Mononuclear cell (primary cell): ENCODE measurements at regions not wholly inside any gene's neighbourhood (a gene's known extent, or its start where the extent isn't known, plus 50 kb on each side); places are given as distances from the start of the nearest gene placed in this dataset.
"Not testable (repeated sequence)": the region's sequence is repeated elsewhere in the genome, so short reads cannot be mapped to it uniquely, and the experiment has no call there.

Experiments used
- H3K27me3 ChIP-seq: 2 replicates; pipeline ENCODE4 v1.6.0; 2011; ENCODE audit warnings: low read length, control low read depth; ENCODE audit not compliant: insufficient read depth
- H3K4me1 ChIP-seq: 2 replicates; pipeline ENCODE4 v1.5.1; 2011; ENCODE audit warnings: mild to moderate bottlenecking, low read length, control low read depth; ENCODE audit not compliant: insufficient read depth
- H3K4me3 ChIP-seq: 2 replicates; pipeline ENCODE4 v1.5.1; 2011; ENCODE audit warnings: mild to moderate bottlenecking, low read length, moderate library complexity
- H3K9me3 ChIP-seq: 2 replicates; pipeline ENCODE4 v1.5.1; 2011; ENCODE audit warnings: low read depth, mild to moderate bottlenecking, control low read depth, low read length

DNA sequence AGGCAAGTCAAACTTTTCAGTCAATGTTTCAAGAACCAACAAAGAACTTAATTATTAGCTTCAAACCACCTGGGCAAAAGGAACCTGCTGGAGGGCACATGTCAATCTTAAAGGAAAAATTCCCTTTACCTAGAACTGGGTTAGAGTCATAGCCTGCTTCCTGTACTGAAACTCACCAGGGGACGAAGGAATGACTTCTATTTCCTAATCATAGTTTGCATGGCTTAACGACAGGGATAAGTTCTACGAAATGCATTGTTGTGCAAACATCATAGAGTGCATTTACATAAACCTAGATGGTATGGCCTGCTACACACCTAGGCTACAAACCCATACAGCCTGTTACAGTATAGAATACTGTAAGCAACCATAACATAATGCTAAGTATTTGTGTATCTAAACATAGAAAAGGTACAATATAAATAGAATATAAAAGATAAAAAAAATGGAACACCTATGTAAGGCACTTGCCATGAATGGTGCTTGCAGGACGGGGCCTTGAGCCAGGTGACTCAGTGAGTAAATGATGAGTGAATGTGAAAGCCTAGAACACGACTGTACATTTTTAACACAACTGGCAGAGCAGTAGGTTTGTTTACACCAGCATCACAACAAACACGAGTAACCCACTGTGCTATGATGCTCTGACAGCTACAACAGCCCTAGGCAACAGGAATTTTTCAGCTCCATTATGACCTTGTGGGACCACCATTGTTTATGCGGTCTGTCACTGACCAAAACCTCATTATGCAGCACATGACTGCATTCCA lies 234.9 kb upstream of the CAND1 start:
- Histone ChIP-seq H3K9me3 (no peaks in the 10 kb centered on the region), H3K27me3 (no peaks in the 10 kb centered on the region), H3K4me1 (no peaks in the 10 kb centered on the region), H3K4me3 (no peak overlapping the region)

- Histone ChIP-seq H3K4me1 (no peaks in the 10 kb centered on the region), H3K4me3 (no peak overlapping the region), H3K27me3 (no peaks in the 10 kb centered on the region), H3K9me3 (no peaks in the 10 kb centered on the region)
These were observed 234.0 kb upstream of the CAND1 start for GRCh38 chr12:67035121-67035520.

DNA sequence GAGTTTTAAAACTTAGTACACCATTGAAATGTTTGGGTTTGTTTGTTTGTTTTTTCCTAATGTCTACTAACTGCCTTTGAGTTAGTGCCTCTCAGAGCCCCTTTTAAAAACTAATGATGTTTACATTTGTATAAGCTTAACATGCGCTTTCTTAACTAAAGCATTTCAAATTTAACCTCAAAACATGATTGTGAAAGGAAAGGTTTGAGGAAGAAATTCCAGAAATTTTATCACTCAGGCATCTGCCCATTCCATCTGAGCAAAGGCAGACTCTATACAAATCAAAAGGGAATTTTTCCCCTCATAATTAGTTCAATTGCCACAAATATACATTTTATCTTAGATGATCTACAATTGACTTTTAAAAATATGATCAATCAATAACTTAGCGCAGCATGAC lies 230.7 kb upstream of the CAND1 start:
- H3K4me1 ChIP-seq = no peaks in the 10 kb centered on the region
- H3K27me3 ChIP-seq = no peaks in the 10 kb centered on the region
- no peak overlapping the region for H3K4me3 ChIP-seq
- H3K9me3 ChIP-seq = no peaks in the 10 kb centered on the region

- no peaks in the 10 kb centered on the region for H3K4me1 ChIP-seq
- no peaks in the 10 kb centered on the region for H3K27me3 ChIP-seq
- H3K4me3 ChIP-seq = no peak overlapping the region
- H3K9me3 ChIP-seq = no peaks in the 10 kb centered on the region
These were observed 228.9 kb upstream of the CAND1 start for GRCh38 chr12:67039995-67040860.

DNA sequence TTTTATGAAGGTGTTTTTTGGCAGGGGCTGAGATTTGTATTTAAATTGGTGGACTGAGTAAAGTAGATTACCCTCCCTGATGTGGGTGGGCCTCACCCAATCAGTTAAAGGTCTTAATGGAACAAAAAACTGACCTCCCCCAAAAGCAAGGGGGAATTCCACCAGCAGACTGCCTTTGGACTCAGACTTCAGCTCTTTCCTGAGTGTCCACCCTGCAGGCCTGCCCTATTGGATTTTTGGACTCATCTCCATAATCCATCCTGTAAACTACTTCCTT lies 228.4 kb upstream of the CAND1 start:
- Histone ChIP-seq H3K4me1 (no peaks in the 10 kb centered on the region), H3K9me3 (no peaks in the 10 kb centered on the region), H3K4me3 (no peak overlapping the region), H3K27me3 (no peaks in the 10 kb centered on the region)

DNA sequence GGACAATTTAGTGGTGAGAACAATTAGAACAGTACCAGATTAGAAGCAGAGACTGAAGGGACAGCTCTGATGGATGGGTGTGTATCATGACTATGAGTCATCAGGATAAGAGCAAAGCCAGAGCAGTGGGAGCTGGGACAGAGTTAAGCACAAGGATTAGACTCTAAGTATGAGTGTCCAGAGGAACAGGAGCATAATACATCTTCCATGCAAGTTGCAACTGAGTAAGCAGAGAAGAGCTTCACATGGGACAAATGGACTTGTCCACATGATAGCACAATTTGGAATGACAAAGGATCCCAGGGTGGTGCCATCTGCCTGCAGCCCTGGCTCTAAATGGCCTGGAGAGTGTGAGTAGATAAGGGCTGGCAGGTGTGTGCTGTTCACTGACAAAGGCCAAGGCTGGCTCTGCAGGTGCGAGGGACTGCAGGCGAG lies 226.4 kb upstream of the CAND1 start:
- H3K27me3 ChIP-seq = peaks cover 3% of the 10 kb centered on the region
- no peaks in the 10 kb centered on the region for H3K4me1 ChIP-seq
- no peaks in the 10 kb centered on the region for H3K9me3 ChIP-seq
- H3K4me3 ChIP-seq = no peak overlapping the region

GRCh38 chr12:67043771-67044170 lies 225.4 kb upstream of the CAND1 start:
- Histone ChIP-seq H3K4me3 (no peak overlapping the region), H3K9me3 (no peaks in the 10 kb centered on the region), H3K4me1 (no peaks in the 10 kb centered on the region), H3K27me3 (peaks cover 3% of the 10 kb centered on the region)

DNA sequence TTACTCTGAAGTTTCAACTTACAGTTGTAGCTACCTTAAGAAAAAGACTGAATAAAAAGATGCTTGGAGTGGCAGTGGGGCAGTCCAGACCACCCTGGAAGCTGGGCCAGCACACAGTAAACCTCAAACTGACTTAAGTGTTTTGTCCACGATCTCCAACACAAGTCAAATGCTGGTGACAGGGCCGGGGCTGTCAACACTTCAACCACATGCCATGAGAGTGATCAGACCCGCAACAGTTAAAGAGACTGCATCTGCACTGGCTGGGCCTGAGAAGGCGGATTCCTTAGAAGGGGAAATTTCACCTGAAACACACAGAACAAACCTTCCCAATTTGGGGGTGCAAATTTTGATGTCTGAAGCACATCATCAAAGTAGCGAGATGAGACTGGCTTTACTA lies 223.5 kb upstream of the CAND1 start:
- no peaks in the 10 kb centered on the region for H3K4me1 ChIP-seq
- H3K9me3 ChIP-seq = no peaks in the 10 kb centered on the region
- peaks cover 3% of the 10 kb centered on the region for H3K27me3 ChIP-seq
- H3K4me3 ChIP-seq = no peak overlapping the region

DNA sequence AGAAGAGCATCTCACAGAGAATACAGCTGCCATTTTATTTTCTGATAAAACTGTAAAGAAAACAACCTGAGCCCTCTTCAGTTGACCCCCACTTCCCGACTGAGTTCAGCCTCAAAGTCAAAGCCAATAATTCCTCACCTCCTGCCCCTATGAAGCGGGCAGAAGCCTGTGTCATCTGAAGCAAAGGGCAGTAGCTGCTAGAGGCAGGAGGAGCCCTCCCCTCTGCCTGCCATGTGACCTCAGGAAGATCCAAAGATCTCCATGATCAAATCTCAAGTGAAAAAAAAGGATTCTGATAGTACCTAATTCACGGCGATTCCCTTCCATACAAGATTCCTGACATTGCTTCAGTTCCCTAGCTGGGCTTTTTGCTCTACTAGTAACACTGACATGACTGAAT lies 223.1 kb upstream of the CAND1 start:
- Histone ChIP-seq H3K4me1 (no peaks in the 10 kb centered on the region), H3K4me3 (no peak overlapping the region), H3K27me3 (peaks cover 3% of the 10 kb centered on the region), H3K9me3 (no peaks in the 10 kb centered on the region)

GRCh38 chr12:67047634-67048033 lies 221.5 kb upstream of the CAND1 start:
- Histone ChIP-seq H3K27me3 (peaks cover 3% of the 10 kb centered on the region), H3K9me3 (no peaks in the 10 kb centered on the region), H3K4me3 (no peak overlapping the region), H3K4me1 (no peaks in the 10 kb centered on the region)

DNA sequence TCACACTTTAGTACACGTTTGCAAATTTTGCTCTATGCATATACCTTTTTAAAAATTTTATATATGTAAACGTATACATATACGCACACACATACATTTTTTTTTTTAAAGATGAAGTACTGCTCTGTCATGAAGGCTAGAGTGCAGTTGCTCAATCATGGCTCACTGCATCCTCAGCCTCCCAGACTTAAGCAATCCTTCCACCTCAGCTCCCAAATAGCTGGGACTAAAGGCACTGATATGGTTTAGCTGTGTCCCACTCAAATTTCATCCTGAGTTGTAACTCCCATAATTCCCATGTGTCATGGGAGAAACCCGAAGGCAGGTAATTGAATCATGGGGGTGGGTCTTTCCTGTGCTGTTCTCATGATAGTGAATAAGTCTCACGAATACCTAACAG lies 220.8 kb upstream of the CAND1 start:
- Histone ChIP-seq H3K9me3 (no peaks in the 10 kb centered on the region), H3K4me1 (no peaks in the 10 kb centered on the region), H3K4me3 (no peak overlapping the region), H3K27me3 (peaks cover 3% of the 10 kb centered on the region)

DNA sequence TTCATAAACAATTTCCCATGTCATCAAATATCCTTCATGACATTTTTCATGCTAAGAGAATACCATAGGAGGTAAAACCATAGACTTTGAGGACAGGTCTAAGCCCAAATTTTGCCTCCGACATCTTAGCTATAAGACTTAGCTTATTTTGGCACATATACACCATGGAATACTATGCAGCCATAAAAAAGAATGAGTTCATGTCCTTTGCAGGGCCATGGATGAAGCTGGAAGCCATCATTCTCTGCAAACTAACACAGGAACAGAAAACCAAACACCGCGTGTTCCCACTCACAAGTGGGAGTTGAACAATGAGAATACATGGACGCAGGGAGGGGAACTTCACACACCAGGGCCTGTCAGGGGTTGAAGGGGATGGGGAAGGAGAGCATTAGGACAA lies 220.0 kb upstream of the CAND1 start:
- H3K9me3 ChIP-seq, H3K4me1 ChIP-seq, H3K4me3 ChIP-seq, H3K27me3 ChIP-seq: not testable (repeated sequence)

DNA sequence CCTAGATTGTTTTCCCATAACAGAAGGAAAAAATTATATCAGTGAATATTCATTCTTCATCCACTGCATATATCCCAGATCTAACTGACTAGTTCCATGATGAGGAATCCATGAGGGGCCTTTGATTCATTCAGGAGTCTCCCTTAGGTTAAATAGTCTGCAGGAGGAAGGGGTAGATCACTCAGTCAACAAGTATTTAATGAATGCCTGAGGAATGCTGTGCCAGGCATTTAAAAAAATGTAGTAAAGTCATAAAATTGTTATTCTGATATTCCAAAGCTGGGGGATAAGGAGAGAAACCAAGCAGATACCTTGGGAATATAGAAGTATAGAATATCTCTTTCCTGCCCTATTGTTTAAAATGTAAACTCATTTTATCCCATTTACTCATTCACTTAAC lies 216.2 kb upstream of the CAND1 start:
- no peaks in the 10 kb centered on the region for H3K27me3 ChIP-seq
- H3K4me3 ChIP-seq = no peak overlapping the region
- no peaks in the 10 kb centered on the region for H3K4me1 ChIP-seq
- no peaks in the 10 kb centered on the region for H3K9me3 ChIP-seq

DNA sequence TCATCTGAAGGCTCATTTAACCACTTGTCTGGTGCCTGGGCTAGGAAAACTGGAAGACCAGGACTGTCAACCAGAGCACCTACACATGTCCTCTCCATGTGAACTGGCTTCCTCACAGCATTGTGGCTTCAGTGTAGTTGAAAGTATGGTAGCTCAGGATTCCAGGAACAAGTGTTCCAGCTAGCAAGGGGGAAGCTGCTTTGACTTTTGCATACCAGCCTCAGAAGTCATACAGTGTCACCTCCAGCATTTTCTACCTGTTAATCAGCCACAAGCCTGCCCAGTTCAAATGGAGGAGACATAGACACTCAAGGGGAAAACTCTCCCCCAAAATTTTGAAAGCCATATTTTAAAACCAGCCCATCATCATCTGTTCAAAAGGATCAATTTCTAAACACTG lies 212.8 kb upstream of the CAND1 start:
- no peaks in the 10 kb centered on the region for H3K4me1 ChIP-seq
- no peaks in the 10 kb centered on the region for H3K27me3 ChIP-seq
- no peak overlapping the region for H3K4me3 ChIP-seq
- H3K9me3 ChIP-seq = no peaks in the 10 kb centered on the region

DNA sequence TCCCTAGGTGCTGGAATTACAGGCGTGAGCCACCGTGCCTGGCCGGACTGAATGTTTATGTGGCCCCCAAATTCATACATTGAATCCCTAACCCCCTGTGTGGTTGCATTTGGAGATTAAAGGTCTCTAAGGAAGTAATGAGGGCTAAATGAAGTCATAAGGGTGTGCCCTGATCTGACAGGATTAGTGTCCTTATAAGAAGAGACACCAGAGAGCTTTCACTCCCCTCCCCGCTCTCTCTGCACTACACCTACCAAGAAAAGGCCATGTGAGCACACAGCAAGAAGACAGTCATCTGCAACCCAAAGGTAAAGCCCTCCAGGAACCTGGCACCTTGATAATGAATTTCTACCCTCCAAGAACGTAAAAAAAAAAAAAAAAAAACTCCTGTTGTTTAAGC lies 212.1 kb upstream of the CAND1 start:
- Histone ChIP-seq H3K27me3 (peaks cover 3% of the 10 kb centered on the region), H3K4me3 (no peak overlapping the region), H3K4me1 (no peaks in the 10 kb centered on the region), H3K9me3 (no peaks in the 10 kb centered on the region)

DNA sequence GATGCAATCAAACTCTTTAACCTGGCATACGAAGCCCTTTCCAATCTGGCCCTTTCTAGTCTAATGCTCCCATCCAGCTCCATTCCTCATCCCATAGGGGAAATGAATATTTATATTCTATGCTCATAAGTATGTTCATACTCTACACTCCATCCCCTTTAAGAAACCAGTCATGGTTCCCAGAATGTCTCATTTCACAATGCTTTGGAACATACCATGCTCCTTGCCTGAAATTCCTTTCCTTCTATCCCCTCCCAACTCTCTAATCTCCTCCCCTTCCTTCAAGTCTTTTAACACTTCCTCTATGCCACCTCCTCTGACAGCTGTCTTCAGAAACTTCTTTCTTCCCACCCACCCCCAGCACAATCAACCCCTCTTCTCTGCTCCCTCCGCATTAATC lies 207.0 kb upstream of the CAND1 start:
- H3K27me3 ChIP-seq = peaks cover 22% of the 10 kb centered on the region
- no peak overlapping the region for H3K4me3 ChIP-seq
- H3K4me1 ChIP-seq = no peaks in the 10 kb centered on the region
- H3K9me3 ChIP-seq = no peaks in the 10 kb centered on the region
